HG03196 (cell line): ENCODE measurements at regions not wholly inside any gene's neighbourhood (a gene's known extent, or its start where the extent isn't known, plus 50 kb on each side); places are given as distances from the start of the nearest gene placed in this dataset.
"Not testable (repeated sequence)": the region's sequence is repeated elsewhere in the genome, so short reads cannot be mapped to it uniquely, and the experiment has no call there.

Experiments
- ATAC-seq: cut with Tn5 transposase; IDR thresholded peaks from one replicate; pipeline ENCODE4 v1.9.1; 2021; ENCODE audit not compliant: unreplicated experiment

GRCh38 chr4:171378323-171378722 is 434.9 kb upstream of the GALNTL6 start:
- ATAC-seq, result no peak

GRCh38 chr4:171376724-171377123 is 436.5 kb upstream of the GALNTL6 start:
- ATAC-seq, result no peak

- no peak for ATAC-seq
Observed at GRCh38 chr4:171353535-171353934, 459.7 kb upstream of the GALNTL6 start.

DNA sequence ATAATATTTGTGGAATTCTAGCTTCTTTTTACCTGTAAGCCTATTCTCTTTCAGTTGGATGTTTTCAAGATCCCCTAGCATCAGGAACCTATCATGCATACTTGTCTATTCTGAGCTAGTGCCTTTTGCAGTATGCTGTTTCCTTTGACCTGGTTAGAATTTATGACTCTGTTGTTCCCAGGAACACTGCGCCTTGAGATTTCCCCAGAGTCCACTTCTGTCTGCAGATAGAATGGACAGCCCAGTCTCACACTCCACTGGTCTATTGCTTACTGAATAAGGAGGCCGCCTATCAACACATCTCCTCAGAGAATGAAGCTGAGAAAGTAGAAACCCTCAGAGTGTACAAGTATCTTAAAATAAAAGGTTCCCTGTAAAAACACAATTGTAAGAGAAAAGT is 465.1 kb upstream of the GALNTL6 start:
- ATAC-seq, result no peak

DNA sequence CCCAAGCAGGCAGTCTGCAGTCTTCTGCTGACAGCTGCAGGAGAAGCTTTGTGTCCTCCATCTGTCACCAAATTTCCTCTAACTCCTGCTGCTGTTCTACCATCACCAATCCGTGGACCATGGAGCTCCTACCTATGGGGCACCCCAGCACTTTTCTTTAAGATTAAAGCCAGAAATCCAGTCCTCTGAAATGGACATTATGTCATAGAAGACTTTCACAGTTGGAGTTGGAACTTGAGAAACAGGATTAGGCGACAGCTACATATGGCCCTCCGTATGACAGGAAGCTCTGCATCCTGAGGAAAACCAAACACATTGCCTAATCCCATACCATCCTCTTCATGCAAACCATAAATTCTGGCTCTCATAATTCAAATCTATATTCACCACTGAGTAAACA is 470.6 kb upstream of the GALNTL6 start:
- no peak for ATAC-seq

DNA sequence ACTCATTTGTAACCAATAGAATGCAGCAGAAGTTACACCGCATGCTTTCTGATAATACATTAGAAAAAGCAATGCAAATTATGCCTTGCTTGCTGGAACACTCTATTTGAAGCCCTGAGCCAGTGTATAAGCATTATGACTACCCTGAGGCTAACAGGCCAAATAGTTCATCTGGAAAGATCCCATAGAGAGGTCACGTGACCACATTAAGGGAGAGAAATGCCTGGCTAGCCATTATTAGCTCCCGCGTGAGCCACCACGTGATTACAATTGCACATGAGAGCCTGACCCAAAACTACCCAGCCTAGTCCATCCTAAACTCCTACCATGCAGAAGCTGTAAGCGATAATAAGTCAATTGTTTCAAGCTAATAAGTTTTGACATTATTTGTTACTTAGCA is 472.9 kb upstream of the GALNTL6 start:
- no peak for ATAC-seq

- ATAC-seq, result no peak
Observed at GRCh38 chr4:171334549-171334948, 478.7 kb upstream of the GALNTL6 start.

DNA sequence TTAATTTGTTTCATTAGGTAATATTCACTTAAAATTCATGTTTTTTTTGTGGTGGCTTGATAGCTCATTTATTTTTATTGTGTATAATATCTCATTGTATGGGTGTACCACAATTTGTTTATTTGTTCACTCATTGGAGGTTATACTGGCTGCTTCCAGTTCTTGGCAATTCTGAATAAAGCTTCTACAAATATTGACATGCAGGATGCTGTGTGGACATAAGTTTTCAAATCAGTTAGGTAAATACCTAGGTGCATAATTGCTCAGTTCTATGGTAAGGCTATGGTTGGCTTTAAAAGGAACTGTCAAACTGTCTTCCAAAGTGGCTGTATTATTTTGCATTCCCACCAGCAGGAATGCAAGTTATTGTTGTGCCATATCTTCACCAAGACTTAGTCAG is 504.5 kb upstream of the GALNTL6 start:
- ATAC-seq, result no peak

- ATAC-seq, result not testable (repeated sequence)
Observed at GRCh38 chr4:171298048-171298718, 515.0 kb upstream of the GALNTL6 start.

GRCh38 chr4:171288816-171289432 is 524.3 kb upstream of the GALNTL6 start:
- no peak for ATAC-seq

- ATAC-seq, result no peak
Observed at GRCh38 chr4:171281359-171281758, 531.8 kb upstream of the GALNTL6 start.

GRCh38 chr4:171279131-171279530 is 534.1 kb upstream of the GALNTL6 start:
- no peak for ATAC-seq

DNA sequence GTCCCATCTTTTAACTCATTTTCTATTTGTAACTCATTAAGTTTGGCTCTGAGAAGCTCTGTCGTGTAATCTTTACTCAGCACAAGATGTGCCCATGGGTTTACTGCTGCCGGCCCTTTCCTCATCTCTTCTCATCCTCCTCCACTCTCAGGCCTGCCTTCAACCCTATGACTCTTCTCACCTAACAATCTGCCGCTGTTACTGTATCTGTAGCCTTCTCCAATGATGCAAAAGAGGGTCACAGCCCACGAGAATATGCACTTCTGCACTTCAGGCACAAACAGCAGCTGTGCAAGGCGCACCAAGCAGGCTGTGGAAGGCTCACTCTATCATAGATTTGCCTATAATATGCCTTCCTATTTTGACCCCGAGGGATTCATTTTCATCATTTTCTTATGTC is 546.5 kb upstream of the GALNTL6 start:
- no peak for ATAC-seq

- ATAC-seq, result no peak
Observed at GRCh38 chr4:171265190-171265818, 547.9 kb upstream of the GALNTL6 start.

GRCh38 chr4:171256223-171256622 is 557.0 kb upstream of the GALNTL6 start:
- no peak for ATAC-seq

GRCh38 chr4:171246948-171247347 is 566.3 kb upstream of the GALNTL6 start:
- ATAC-seq, result no peak

- no peak for ATAC-seq
Observed at GRCh38 chr4:171242831-171243230, 570.4 kb upstream of the GALNTL6 start.

- ATAC-seq, result no peak
Observed at GRCh38 chr4:171239196-171239595, 574.0 kb upstream of the GALNTL6 start.

DNA sequence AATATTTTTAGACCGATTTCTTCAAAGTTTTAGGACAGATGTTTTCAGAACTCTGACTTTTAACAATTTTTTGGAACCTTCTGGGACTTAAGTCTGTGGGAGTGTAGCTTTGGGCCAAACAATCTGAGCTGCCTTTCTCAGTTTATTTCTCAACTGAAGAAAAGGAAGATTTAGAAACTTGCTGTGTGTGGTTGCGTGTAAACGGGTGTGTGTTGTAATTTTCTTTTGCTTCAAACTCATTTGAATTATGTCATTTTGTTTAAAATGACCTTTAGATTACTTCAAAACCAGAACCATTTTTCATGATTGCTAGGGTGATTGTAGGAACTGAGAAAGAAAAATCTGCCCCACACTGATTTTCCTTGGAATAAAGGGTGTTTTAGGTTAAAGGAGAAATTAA is 577.7 kb upstream of the GALNTL6 start:
- no peak for ATAC-seq

DNA sequence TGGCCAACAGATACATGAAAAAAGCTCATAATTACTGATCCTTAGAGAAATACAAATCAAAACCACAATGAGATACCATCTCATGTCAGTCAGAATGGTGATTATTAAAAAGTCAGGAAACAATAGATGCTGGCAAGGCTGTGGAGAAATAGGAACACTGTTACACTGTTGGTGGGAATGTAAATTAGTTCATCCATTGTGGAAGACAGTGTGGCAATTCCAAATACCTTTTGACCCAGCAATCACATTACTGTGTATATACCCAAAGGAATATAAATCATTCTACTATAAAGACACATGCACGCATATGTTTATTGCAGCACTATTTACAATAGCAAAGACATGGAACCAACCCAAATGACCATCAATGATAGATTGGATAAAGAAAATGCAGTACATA is 583.9 kb upstream of the GALNTL6 start:
- ATAC-seq, result not testable (repeated sequence)

GRCh38 chr4:171221181-171221580 is 592.0 kb upstream of the GALNTL6 start:
- ATAC-seq, result no peak

DNA sequence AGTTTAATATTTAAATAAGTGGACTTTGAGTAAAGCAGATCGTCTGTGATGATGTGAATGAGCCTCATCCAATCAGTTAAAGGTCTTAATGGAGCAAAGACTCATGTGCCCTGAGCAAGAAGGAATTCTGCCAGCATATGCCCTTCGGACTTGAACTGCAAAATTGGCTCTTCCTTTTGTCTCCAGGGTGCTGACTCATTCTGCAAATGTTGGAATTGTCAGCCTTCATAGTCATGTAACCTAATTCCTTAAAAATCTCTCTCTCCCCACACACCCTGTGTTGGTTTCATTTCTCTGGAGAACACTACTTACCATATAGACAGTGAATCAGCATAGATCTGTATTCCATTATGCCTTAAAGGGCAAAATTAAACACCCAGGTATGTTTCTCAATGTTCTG is 609.8 kb upstream of the GALNTL6 start:
- ATAC-seq, result no peak
